KG1 (cell line): ENCODE measurements at regions not wholly inside any gene's neighbourhood (a gene's known extent, or its start where the extent isn't known, plus 50 kb on each side); places are given as distances from the start of the nearest gene placed in this dataset.
"Not testable (repeated sequence)": the region's sequence is repeated elsewhere in the genome, so short reads cannot be mapped to it uniquely, and the experiment has no call there.

Source experiments
- DNase-seq: peaks from one replicate; lab custom pipeline; 2025; lab: John Stamatoyannopoulos, UW

- no peak for DNase-seq
Measured at GRCh38 chr15:66635817-66636216, 66.2 kb upstream of the SMAD6 start.

- not testable (repeated sequence) for DNase-seq
Measured at GRCh38 chr15:66637044-66637443, 65.0 kb upstream of the SMAD6 start.

GRCh38 chr15:66638377-66638776 is 63.7 kb upstream of the SMAD6 start:
- DNase-seq = peak; percentile 26

- no peak for DNase-seq
Measured at GRCh38 chr15:66641485-66642315, 60.3 kb upstream of the SMAD6 start.

GRCh38 chr15:66642514-66642913 is 59.5 kb upstream of the SMAD6 start:
- no peak for DNase-seq

- DNase-seq = no peak
Measured at GRCh38 chr15:66643033-66643432, 59.0 kb upstream of the SMAD6 start.

GRCh38 chr15:66644000-66644787 is 57.8 kb upstream of the SMAD6 start:
- DNase-seq = no peak

- no peak for DNase-seq
Measured at GRCh38 chr15:66644869-66645268, 57.2 kb upstream of the SMAD6 start.

GRCh38 chr15:66646308-66646707 is 55.7 kb upstream of the SMAD6 start:
- DNase-seq = no peak

- DNase-seq = no peak
Measured at GRCh38 chr15:66646799-66647198, 55.2 kb upstream of the SMAD6 start.

GRCh38 chr15:66647358-66647757 is 54.7 kb upstream of the SMAD6 start:
- no peak for DNase-seq

- DNase-seq = no peak
Measured at GRCh38 chr15:66648588-66648987, 53.4 kb upstream of the SMAD6 start.

- no peak for DNase-seq
Measured at GRCh38 chr15:66649235-66649984, 52.6 kb upstream of the SMAD6 start.

- no peak for DNase-seq
Measured at GRCh38 chr15:66650433-66650832, 51.6 kb upstream of the SMAD6 start.

GRCh38 chr15:66651198-66651597 is 50.8 kb upstream of the SMAD6 start:
- DNase-seq = no peak

- no peak for DNase-seq
Measured at GRCh38 chr15:66651913-66652642, 50.0 kb upstream of the SMAD6 start.
